ENCODE measurements at regions not wholly inside any gene's neighbourhood (a gene's known extent, or its start where the extent isn't known, plus 50 kb on each side); places are given as distances from the start of the nearest gene placed in this dataset.

DNA sequence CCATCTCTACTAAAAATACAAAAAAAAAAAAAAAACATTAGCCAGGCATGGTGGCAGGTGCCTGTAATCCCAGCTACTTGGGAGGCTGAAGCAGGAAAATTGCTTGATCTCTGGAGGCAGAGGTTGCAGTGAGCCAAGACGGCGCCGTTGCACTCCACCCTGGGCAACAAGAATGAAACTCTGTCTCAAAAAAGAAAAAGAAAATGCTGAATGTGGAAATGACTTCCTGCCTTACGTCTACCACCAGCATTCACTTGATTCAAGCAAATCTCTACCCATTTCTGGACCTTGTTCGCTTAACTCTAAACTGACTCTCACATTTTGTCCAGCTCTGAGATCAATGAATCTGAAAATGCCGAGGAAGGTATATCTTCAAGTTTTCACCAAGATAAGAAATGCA, 825.3 kb downstream of the TRIB2 start:
- no peak for TF ChIP-seq EP300 (IDR thresholded peaks at IDR 0.05; ENCODE audit: low read depth)
- TF ChIP-seq POLR2AphosphoS5 (IDR thresholded peaks at IDR 0.05): no peak
- TF ChIP-seq POLR2A (IDR thresholded peaks at IDR 0.05): no peak
- TF ChIP-seq, protein P1, sequence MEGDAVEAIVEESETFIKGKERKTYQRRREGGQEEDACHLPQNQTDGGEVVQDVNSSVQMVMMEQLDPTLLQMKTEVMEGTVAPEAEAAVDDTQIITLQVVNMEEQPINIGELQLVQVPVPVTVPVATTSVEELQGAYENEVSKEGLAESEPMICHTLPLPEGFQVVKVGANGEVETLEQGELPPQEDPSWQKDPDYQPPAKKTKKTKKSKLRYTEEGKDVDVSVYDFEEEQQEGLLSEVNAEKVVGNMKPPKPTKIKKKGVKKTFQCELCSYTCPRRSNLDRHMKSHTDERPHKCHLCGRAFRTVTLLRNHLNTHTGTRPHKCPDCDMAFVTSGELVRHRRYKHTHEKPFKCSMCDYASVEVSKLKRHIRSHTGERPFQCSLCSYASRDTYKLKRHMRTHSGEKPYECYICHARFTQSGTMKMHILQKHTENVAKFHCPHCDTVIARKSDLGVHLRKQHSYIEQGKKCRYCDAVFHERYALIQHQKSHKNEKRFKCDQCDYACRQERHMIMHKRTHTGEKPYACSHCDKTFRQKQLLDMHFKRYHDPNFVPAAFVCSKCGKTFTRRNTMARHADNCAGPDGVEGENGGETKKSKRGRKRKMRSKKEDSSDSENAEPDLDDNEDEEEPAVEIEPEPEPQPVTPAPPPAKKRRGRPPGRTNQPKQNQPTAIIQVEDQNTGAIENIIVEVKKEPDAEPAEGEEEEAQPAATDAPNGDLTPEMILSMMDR (IDR thresholded peaks at IDR 0.05): no peak
- Histone ChIP-seq H3K4me1 (no peaks in the 10 kb centered on the region), H3K27me3 (no peaks in the 10 kb centered on the region), H3K4me3 (no peak overlapping the region), H3K36me3 (no peaks in the 10 kb centered on the region), H3K9me3 (no peaks in the 10 kb centered on the region), H3K27ac (no peak overlapping the region)
- in situ Hi-C loops (cut with MboI; ENCODE audit: low pct_ligation_motif_present in 1 of 4, low pct_unique_long_range_greater_than_20kb in 1 of 4, low sequenced_read_pairs in 3 of 4): no loop called here
- DNase-seq: no peak
- WGBS, 2 donors (ENCODE audit: low coverage in 1 of 2): 85 to 94% methylated on average over 6 of the region's 6 CpGs
- intact Hi-C loops (cut with DNase I; ENCODE audit: low total_unique reads): loop anchor here (2.0 kb wide), 1 partner anchor 53 kb away; no protein-coding TSS in a partner anchor

- in situ Hi-C loops (cut with MboI; ENCODE audit: low pct_ligation_motif_present in 1 of 4, low pct_unique_long_range_greater_than_20kb in 1 of 4, low sequenced_read_pairs in 3 of 4) (no loop called here), intact Hi-C loops (cut with DNase I; ENCODE audit: low total_unique reads) (loop anchor here (2.0 kb wide), 1 partner anchor 52 kb away; no protein-coding TSS in a partner anchor)
- H3K36me3 ChIP-seq: no peaks in the 10 kb centered on the region
- no peak overlapping the region for H3K27ac ChIP-seq
- no peaks in the 10 kb centered on the region for H3K27me3 ChIP-seq
- no peak for DNase-seq
- no peaks in the 10 kb centered on the region for H3K4me1 ChIP-seq
- 75 to 80% methylated on average over 2 to 5 of the region's 5 CpGs for WGBS, 2 donors (ENCODE audit: low coverage in 1 of 2)
- H3K9me3 ChIP-seq: no peaks in the 10 kb centered on the region
- TF ChIP-seq, protein P1 (IDR thresholded peaks at IDR 0.05): no peak
- no peak for TF ChIP-seq EP300 (IDR thresholded peaks at IDR 0.05; ENCODE audit: low read depth)
- no peak for TF ChIP-seq POLR2A (IDR thresholded peaks at IDR 0.05)
- TF ChIP-seq POLR2AphosphoS5 (IDR thresholded peaks at IDR 0.05): no peak
- H3K4me3 ChIP-seq: no peak overlapping the region
Measured at GRCh38 chr2:13542642-13543041, 825.9 kb downstream of the TRIB2 start.

GRCh38 chr2:13543550-13543949, 826.8 kb downstream of the TRIB2 start:
- no peaks in the 10 kb centered on the region for H3K4me1 ChIP-seq
- H3K9me3 ChIP-seq: no peaks in the 10 kb centered on the region
- no peak for TF ChIP-seq EP300 (IDR thresholded peaks at IDR 0.05; ENCODE audit: low read depth)
- H3K27ac ChIP-seq: no peak overlapping the region
- WGBS, 2 donors (ENCODE audit: low coverage in 1 of 2): 59 to 67% methylated on average over 1 of the region's 1 CpG
- intact Hi-C loops (cut with DNase I; ENCODE audit: low total_unique reads): loop anchor here (2.0 kb wide), 1 partner anchor 51 kb away; no protein-coding TSS in a partner anchor
- no peaks in the 10 kb centered on the region for H3K36me3 ChIP-seq
- no peak for DNase-seq
- H3K4me3 ChIP-seq: no peak overlapping the region
- in situ Hi-C loops (cut with MboI; ENCODE audit: low pct_ligation_motif_present in 1 of 4, low pct_unique_long_range_greater_than_20kb in 1 of 4, low sequenced_read_pairs in 3 of 4): no loop called here
- H3K27me3 ChIP-seq: no peaks in the 10 kb centered on the region

- H3K4me1 ChIP-seq: no peaks in the 10 kb centered on the region
- H3K27ac ChIP-seq: no peak overlapping the region
- no peak overlapping the region for H3K4me3 ChIP-seq
- WGBS, 2 donors (ENCODE audit: low coverage in 1 of 2): 51 to 56% methylated on average over 1 to 2 of the region's 2 CpGs
- H3K9me3 ChIP-seq: no peaks in the 10 kb centered on the region
- in situ Hi-C loops (cut with MboI; ENCODE audit: low pct_ligation_motif_present in 1 of 4, low pct_unique_long_range_greater_than_20kb in 1 of 4, low sequenced_read_pairs in 3 of 4): no loop called here
- H3K36me3 ChIP-seq: no peaks in the 10 kb centered on the region
- no peaks in the 10 kb centered on the region for H3K27me3 ChIP-seq
- no peak for DNase-seq
- intact Hi-C loops (cut with DNase I; ENCODE audit: low total_unique reads): no loop called here
- TF ChIP-seq POLR2AphosphoS5 (IDR thresholded peaks at IDR 0.05) (no peak), EP300 (IDR thresholded peaks at IDR 0.05; ENCODE audit: low read depth) (no peak), POLR2A (IDR thresholded peaks at IDR 0.05) (no peak)
- TF ChIP-seq, protein P1 (IDR thresholded peaks at IDR 0.05): no peak
Measured at GRCh38 chr2:13545320-13545719, 828.6 kb downstream of the TRIB2 start.

DNA sequence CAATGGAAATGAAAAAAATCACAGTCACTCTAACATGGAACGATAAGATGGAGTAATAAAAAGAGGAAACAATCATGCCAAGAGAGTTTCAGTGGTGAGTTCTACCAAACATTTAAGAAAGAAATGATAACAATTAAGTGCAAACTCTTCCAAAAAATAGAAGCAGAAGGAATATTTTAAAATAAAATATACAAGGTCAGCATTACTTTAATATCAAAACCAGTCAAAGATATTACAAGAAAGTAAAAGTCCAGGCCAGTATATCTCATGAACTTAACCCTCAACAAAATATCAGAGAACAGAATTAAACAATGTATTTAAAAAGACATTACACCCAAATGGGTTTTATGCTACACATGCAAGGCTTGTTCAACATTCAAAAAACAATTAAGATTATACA, 829.4 kb downstream of the TRIB2 start:
- H3K27me3 ChIP-seq: no peaks in the 10 kb centered on the region
- intact Hi-C loops (cut with DNase I; ENCODE audit: low total_unique reads) (no loop called here), in situ Hi-C loops (cut with MboI; ENCODE audit: low pct_ligation_motif_present in 1 of 4, low pct_unique_long_range_greater_than_20kb in 1 of 4, low sequenced_read_pairs in 3 of 4) (no loop called here)
- no peak for DNase-seq
- TF ChIP-seq, protein P1 (IDR thresholded peaks at IDR 0.05): no peak
- TF ChIP-seq POLR2A (IDR thresholded peaks at IDR 0.05) (no peak), POLR2AphosphoS5 (IDR thresholded peaks at IDR 0.05) (no peak), EP300 (IDR thresholded peaks at IDR 0.05; ENCODE audit: low read depth) (no peak)
- H3K4me1 ChIP-seq: no peaks in the 10 kb centered on the region
- WGBS, 2 donors (ENCODE audit: low coverage in 1 of 2): 50 to 73% methylated on average over 1 of the region's 1 CpG
- H3K9me3 ChIP-seq: no peaks in the 10 kb centered on the region
- H3K27ac ChIP-seq: no peak overlapping the region
- no peaks in the 10 kb centered on the region for H3K36me3 ChIP-seq
- no peak overlapping the region for H3K4me3 ChIP-seq
